OCI-LY7 (cell line): ENCODE measurements at regions not wholly inside any gene's neighbourhood (a gene's known extent, or its start where the extent isn't known, plus 50 kb on each side); places are given as distances from the start of the nearest gene placed in this dataset.

Source experiments
- EZH2phosphoT487 ChIP-seq: fragments of 200-600 bp; sonication (generic); IDR thresholded peaks from 2 replicates; pipeline ENCODE4 v1.6.1; 2018; ENCODE audit warnings: low read depth, borderline replicate concordance, mild to moderate bottlenecking, mixed run types, antibody characterized with exemption, low read length, moderate library complexity, mixed read lengths
- TF ChIP-seq, protein P1 (sequence below): fragments of 200-600 bp; sonication (generic); conservative IDR thresholded peaks from 2 replicates; pipeline ENCODE4 v1.5.1; 2014; ENCODE audit warnings: mild to moderate bottlenecking, antibody characterized with exemption, low read length, moderate library complexity, mixed read lengths

DNA sequence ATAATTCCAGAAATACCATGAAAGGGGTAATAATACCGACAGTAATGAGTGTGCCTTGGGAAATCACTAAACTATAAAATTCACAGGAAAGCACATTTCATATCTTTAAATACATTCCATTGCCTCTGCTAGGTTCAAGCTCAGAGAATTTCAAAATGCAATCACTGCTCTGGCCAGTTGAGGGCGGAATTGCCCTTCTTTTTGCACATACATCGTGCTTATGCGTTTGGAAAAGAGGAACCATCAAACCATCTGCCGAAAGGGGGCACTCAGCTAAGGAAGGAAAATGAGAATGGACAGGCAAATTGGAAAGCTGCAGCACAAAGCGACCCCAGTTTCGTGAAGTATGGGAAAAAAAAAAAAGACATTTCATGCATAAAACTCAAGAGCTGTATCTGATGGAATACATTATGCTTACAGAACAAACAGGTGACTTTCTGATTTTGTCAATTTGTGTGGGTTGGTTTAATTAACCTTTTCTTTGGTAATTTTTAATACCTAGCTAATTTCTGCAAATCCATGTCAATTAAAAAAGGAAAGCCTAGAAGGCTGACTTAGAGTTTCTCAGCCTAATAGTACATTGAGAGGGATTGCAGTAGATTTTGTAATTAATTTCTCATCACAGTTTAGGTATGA lies 61.4 kb downstream of the TUSC7 start:
- TF ChIP-seq, protein P1, sequence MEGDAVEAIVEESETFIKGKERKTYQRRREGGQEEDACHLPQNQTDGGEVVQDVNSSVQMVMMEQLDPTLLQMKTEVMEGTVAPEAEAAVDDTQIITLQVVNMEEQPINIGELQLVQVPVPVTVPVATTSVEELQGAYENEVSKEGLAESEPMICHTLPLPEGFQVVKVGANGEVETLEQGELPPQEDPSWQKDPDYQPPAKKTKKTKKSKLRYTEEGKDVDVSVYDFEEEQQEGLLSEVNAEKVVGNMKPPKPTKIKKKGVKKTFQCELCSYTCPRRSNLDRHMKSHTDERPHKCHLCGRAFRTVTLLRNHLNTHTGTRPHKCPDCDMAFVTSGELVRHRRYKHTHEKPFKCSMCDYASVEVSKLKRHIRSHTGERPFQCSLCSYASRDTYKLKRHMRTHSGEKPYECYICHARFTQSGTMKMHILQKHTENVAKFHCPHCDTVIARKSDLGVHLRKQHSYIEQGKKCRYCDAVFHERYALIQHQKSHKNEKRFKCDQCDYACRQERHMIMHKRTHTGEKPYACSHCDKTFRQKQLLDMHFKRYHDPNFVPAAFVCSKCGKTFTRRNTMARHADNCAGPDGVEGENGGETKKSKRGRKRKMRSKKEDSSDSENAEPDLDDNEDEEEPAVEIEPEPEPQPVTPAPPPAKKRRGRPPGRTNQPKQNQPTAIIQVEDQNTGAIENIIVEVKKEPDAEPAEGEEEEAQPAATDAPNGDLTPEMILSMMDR: peak; percentile 85
- TF ChIP-seq EZH2phosphoT487: no peak
